ENCODE measurements at regions not wholly inside any gene's neighbourhood (a gene's known extent, or its start where the extent isn't known, plus 50 kb on each side); places are given as distances from the start of the nearest gene placed in this dataset.

GRCh38 chr14:99072956-99073355, 199.0 kb downstream of the BCL11B start:
- DNase-seq (ENCODE audit: extremely low read depth, insufficient read length): no peak
- no peaks in the 10 kb centered on the region for H3K36me3 ChIP-seq (ENCODE audit: control insufficient read depth, insufficient read depth, low read length)
- no peak for TF ChIP-seq CTCF (IDR thresholded peaks at IDR 0.05; ENCODE audit: insufficient read depth, low read length, poor library complexity, severe bottlenecking)
- H3K4me3 ChIP-seq (replicated peaks; ENCODE audit: low read depth, low read length): no peak overlapping the region
- no peaks in the 10 kb centered on the region for H3K27me3 ChIP-seq (replicated peaks; ENCODE audit: control insufficient read depth, insufficient read depth, low read length)

GRCh38 chr14:99073431-99073830, 198.6 kb downstream of the BCL11B start:
- no peaks in the 10 kb centered on the region for H3K27me3 ChIP-seq (replicated peaks; ENCODE audit: control insufficient read depth, insufficient read depth, low read length)
- no peak for DNase-seq (ENCODE audit: extremely low read depth, insufficient read length)
- no peaks in the 10 kb centered on the region for H3K36me3 ChIP-seq (ENCODE audit: control insufficient read depth, insufficient read depth, low read length)
- no peak overlapping the region for H3K4me3 ChIP-seq (replicated peaks; ENCODE audit: low read depth, low read length)
- no peak for TF ChIP-seq CTCF (IDR thresholded peaks at IDR 0.05; ENCODE audit: insufficient read depth, low read length, poor library complexity, severe bottlenecking)

- H3K4me3 ChIP-seq (replicated peaks; ENCODE audit: low read depth, low read length): no peak overlapping the region
- TF ChIP-seq CTCF (IDR thresholded peaks at IDR 0.05; ENCODE audit: insufficient read depth, low read length, poor library complexity, severe bottlenecking): no peak
- DNase-seq (ENCODE audit: extremely low read depth, insufficient read length): no peak
- no peaks in the 10 kb centered on the region for H3K27me3 ChIP-seq (replicated peaks; ENCODE audit: control insufficient read depth, insufficient read depth, low read length)
- no peaks in the 10 kb centered on the region for H3K36me3 ChIP-seq (ENCODE audit: control insufficient read depth, insufficient read depth, low read length)
Observed at GRCh38 chr14:99075061-99075460, 196.9 kb downstream of the BCL11B start.

- Histone ChIP-seq H3K27me3 (replicated peaks; ENCODE audit: control insufficient read depth, insufficient read depth, low read length) (no peaks in the 10 kb centered on the region), H3K4me3 (replicated peaks; ENCODE audit: low read depth, low read length) (no peak overlapping the region), H3K36me3 (ENCODE audit: control insufficient read depth, insufficient read depth, low read length) (no peaks in the 10 kb centered on the region)
- TF ChIP-seq CTCF (IDR thresholded peaks at IDR 0.05; ENCODE audit: insufficient read depth, low read length, poor library complexity, severe bottlenecking): no peak
- DNase-seq (ENCODE audit: extremely low read depth, insufficient read length): no peak
Observed at GRCh38 chr14:99075771-99076375, 196.1 kb downstream of the BCL11B start.

- no peak for TF ChIP-seq CTCF (IDR thresholded peaks at IDR 0.05; ENCODE audit: insufficient read depth, low read length, poor library complexity, severe bottlenecking)
- DNase-seq (ENCODE audit: extremely low read depth, insufficient read length): no peak
- no peaks in the 10 kb centered on the region for H3K36me3 ChIP-seq (ENCODE audit: control insufficient read depth, insufficient read depth, low read length)
- no peaks in the 10 kb centered on the region for H3K27me3 ChIP-seq (replicated peaks; ENCODE audit: control insufficient read depth, insufficient read depth, low read length)
- no peak overlapping the region for H3K4me3 ChIP-seq (replicated peaks; ENCODE audit: low read depth, low read length)
Observed at GRCh38 chr14:99077076-99077843, 194.7 kb downstream of the BCL11B start.

All from GM06990 (cell line).